ENCODE measurements at regions not wholly inside any gene's neighbourhood (a gene's known extent, or its start where the extent isn't known, plus 50 kb on each side); places are given as distances from the start of the nearest gene placed in this dataset.

DNA sequence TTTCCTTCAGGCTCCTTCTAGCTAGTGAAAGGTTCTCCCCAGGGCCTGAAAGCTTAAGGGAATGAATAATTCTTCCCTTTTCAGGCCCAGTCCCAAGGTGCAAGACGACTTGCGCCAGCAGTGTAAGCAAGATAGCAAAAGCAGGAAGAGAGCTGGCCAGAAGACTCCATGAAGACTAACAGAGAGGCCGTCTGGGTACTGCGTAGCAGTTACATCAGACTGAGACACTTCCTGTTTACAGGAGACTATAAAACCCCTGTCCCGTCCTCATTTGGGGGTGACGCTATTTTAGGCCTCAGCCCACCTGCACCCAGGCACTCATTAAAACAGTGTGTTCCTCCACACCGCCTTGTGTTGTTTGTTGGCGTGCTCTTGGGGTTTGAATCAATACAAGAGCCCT, 90.7 kb upstream of the MOCS2 start:
- TF ChIP-seq PAX5 (IDR thresholded peaks at IDR 0.05; ENCODE audit: insufficient read depth, low read length, severe bottlenecking), result no peak
- no peak for TF ChIP-seq POU2F2 (IDR thresholded peaks at IDR 0.05; ENCODE audit: low read depth, low read length)
- TF ChIP-seq POLR2AphosphoS5 (IDR thresholded peaks at IDR 0.05; ENCODE audit: low read depth, low read length), result no peak
- TF ChIP-seq SPI1 (IDR thresholded peaks at IDR 0.05; ENCODE audit: low read depth, low read length), result no peak
- no peak for TF ChIP-seq TAF1 (IDR thresholded peaks at IDR 0.05; ENCODE audit: low read depth, low read length)
- TF ChIP-seq POLR2A (IDR thresholded peaks at IDR 0.05; ENCODE audit: low read depth, low read length), result no peak
- FAIRE-seq, result no peak
- no peak for DNase-seq (ENCODE audit: insufficient read length, low spot score)

DNA sequence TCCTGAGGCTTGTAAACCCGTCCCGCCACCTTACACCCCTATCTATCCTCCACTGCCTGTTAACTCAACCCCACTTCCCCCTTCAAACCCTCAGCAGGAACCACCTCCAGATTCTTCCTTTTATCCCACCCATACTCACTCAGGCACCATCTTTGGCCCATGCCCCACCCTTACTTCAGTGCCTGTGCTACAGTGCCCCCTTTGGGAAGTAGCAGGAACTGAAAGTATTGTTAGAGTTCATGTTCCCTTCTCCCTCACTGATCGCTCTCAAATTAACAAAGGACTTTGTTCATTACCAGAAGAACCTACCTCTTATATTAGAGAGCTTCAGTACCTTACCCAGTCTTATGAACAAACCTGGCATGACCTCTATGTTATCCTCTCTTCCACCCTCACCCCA, 92.2 kb upstream of the MOCS2 start:
- FAIRE-seq, result no peak
- TF ChIP-seq POLR2A (IDR thresholded peaks at IDR 0.05; ENCODE audit: low read depth, low read length), result no peak
- TF ChIP-seq PAX5 (IDR thresholded peaks at IDR 0.05; ENCODE audit: insufficient read depth, low read length, severe bottlenecking), result no peak
- TF ChIP-seq TAF1 (IDR thresholded peaks at IDR 0.05; ENCODE audit: low read depth, low read length), result no peak
- TF ChIP-seq POU2F2 (IDR thresholded peaks at IDR 0.05; ENCODE audit: low read depth, low read length), result no peak
- TF ChIP-seq SPI1 (IDR thresholded peaks at IDR 0.05; ENCODE audit: low read depth, low read length), result no peak
- TF ChIP-seq POLR2AphosphoS5 (IDR thresholded peaks at IDR 0.05; ENCODE audit: low read depth, low read length), result no peak
- no peak for DNase-seq (ENCODE audit: insufficient read length, low spot score)

DNA sequence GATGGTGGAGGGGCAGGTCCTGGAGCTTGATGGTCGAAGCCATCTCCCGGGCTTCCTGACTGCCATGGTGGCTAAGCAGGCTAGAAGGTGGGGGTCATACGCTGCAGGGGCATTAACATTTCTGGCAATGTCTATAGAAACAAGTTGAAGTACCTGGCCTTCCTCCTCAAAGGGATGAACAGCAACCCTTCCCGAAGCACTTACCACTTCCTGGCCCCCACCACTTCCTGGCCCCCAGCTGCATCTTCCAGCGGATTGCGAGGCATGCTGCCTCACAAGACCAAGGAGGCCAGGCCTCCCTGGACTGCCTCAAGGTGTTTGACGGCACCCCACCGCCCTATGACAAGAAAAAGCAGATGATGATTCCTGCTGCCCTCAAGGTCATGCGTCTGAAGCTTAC, 97.0 kb upstream of the MOCS2 start:
- no peak for FAIRE-seq
- DNase-seq (ENCODE audit: insufficient read length, low spot score), result no peak
- TF ChIP-seq TAF1 (IDR thresholded peaks at IDR 0.05; ENCODE audit: low read depth, low read length) (no peak), POLR2A (IDR thresholded peaks at IDR 0.05; ENCODE audit: low read depth, low read length) (no peak), PAX5 (IDR thresholded peaks at IDR 0.05; ENCODE audit: insufficient read depth, low read length, severe bottlenecking) (no peak), SPI1 (IDR thresholded peaks at IDR 0.05; ENCODE audit: low read depth, low read length) (no peak), POU2F2 (IDR thresholded peaks at IDR 0.05; ENCODE audit: low read depth, low read length) (no peak), POLR2AphosphoS5 (IDR thresholded peaks at IDR 0.05; ENCODE audit: low read depth, low read length) (no peak)

DNA sequence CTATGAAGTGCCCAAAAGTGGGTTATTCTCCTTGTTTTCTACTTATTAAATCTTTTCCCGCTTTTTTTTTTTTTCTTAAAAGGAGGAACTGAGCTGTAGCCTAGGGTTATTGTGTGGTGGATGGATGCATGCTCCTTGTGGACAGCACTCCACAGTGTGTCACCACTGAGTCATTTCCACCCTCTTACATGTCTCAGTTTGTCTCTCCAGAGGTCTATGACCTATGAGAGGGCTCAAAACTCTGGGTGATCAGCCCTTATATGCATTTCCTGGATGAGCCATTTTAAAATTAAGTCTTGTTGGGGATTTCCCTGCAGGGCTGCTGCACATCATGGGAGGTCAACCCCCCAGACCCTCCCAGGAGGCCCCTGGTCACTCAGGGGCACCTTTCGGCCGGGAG, 102.2 kb upstream of the MOCS2 start:
- TF ChIP-seq POU2F2 (IDR thresholded peaks at IDR 0.05; ENCODE audit: low read depth, low read length) (no peak), TAF1 (IDR thresholded peaks at IDR 0.05; ENCODE audit: low read depth, low read length) (no peak), SPI1 (IDR thresholded peaks at IDR 0.05; ENCODE audit: low read depth, low read length) (no peak)
- DNase-seq (ENCODE audit: insufficient read length, low spot score) (no peak), FAIRE-seq (no peak)

DNA sequence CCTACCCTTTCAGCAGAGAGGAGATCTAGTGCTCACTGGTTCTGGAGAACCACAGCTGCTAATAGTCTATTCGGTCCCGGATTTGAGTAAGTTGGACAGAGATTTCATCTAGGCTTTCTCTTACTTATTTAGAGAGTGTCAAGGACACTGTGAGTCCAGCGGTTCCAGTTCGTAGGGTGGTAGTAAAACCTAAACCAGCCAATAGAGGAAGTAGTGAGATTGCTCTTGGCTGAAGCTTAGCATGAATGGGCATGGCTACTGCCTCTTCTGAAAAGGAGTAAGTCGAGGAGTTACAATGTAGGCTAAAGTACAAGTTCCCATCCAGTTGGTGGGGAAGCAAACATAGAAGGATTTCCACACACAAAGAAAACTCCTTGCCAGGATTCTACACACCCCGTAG, 109.6 kb upstream of the MOCS2 start:
- TF ChIP-seq POLR2A (IDR thresholded peaks at IDR 0.05; ENCODE audit: low read depth, low read length) (no peak), POLR2AphosphoS5 (IDR thresholded peaks at IDR 0.05; ENCODE audit: low read depth, low read length) (no peak), SPI1 (IDR thresholded peaks at IDR 0.05; ENCODE audit: low read depth, low read length) (no peak), POU2F2 (IDR thresholded peaks at IDR 0.05; ENCODE audit: low read depth, low read length) (no peak), TAF1 (IDR thresholded peaks at IDR 0.05; ENCODE audit: low read depth, low read length) (no peak), PAX5 (IDR thresholded peaks at IDR 0.05; ENCODE audit: insufficient read depth, low read length, severe bottlenecking) (no peak)
- FAIRE-seq, result no peak

DNA sequence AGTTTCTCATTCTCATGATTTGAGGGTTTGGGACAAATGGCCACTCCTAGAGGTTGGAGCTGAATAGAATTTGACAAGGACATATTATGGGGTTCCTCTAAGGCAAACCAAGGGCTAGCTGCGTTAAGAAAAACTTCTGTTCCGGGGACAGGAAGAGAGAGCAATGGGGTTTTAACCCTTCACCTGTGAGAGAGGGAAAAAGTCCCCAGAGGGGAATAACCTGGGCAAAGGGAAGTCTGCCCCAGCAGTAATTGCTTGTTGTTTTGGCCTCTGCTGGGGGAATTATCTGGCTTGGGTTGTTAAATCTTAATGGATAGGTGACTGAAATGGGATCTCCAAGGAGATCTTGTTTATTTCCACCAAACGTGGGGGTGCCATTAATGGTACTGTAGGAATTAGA, 110.1 kb upstream of the MOCS2 start:
- TF ChIP-seq POLR2AphosphoS5 (IDR thresholded peaks at IDR 0.05; ENCODE audit: low read depth, low read length), result no peak
- FAIRE-seq (no peak), DNase-seq (ENCODE audit: insufficient read length, low spot score) (no peak)

More for the DNA sequence above, 109.6 kb upstream of the MOCS2 start:
- no peak for DNase-seq (ENCODE audit: insufficient read length, low spot score)

DNA sequence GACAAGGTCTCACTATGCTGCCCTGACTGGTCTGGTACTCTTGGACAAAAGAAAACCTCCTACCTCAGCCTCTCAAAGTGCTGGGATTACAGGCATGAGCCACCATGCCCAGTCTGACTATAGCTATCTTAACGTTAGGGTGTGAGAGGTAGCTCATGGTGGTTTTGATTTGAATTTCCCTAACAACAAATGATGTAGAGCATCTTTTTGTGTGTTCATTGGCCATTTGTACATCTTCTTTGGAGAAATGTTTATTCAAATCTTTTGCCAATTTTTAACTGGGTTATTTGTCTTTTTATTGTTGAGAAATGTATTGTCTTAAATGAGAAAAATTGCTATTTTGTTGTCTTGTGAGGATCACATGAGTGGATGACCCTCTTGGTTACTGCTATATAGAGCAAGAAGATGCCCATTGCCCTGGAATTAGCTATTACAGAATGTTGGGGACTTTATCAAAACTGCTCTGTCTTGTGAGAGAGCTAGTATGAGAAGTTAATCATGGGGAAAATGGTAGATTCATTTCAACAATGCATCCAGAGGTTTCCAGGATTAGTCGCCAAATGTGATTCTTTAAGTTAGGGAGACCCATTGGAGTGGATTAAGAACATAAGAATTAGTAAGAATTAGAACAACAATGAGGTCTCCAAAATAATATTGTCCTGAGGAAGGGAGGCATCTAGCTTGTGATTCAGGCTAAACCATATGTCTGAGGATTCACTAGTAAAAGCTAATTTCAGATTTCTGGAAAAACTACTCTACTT, 124.3 kb upstream of the MOCS2 start:
- no peak for FAIRE-seq
- no peak for DNase-seq (ENCODE audit: insufficient read length, low spot score)
- TF ChIP-seq SPI1 (IDR thresholded peaks at IDR 0.05; ENCODE audit: low read depth, low read length) (no peak), POU2F2 (IDR thresholded peaks at IDR 0.05; ENCODE audit: low read depth, low read length) (no peak), TAF1 (IDR thresholded peaks at IDR 0.05; ENCODE audit: low read depth, low read length) (no peak)

DNA sequence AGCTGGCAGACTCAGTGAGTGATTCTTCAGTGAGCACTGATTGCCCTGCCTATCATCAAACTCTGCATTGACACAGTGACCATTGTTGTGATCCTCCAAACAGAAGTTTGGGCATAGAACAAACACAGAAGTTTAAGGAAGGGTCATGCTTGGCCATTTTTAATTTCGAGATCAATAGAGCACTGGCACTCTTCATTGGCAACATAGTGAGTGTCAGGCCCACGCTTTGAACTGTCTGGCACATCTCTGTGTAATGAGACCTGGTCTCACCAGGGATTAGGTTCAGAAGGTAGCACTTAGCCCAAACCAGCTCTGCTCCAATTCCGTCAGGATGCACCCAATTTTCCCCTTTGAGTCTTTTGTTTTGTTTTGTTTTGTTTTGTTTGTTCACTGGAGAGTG, 127.1 kb upstream of the MOCS2 start:
- TF ChIP-seq TAF1 (IDR thresholded peaks at IDR 0.05; ENCODE audit: low read depth, low read length) (no peak), POLR2A (IDR thresholded peaks at IDR 0.05; ENCODE audit: low read depth, low read length) (no peak), POU2F2 (IDR thresholded peaks at IDR 0.05; ENCODE audit: low read depth, low read length) (no peak), PAX5 (IDR thresholded peaks at IDR 0.05; ENCODE audit: insufficient read depth, low read length, severe bottlenecking) (no peak), POLR2AphosphoS5 (IDR thresholded peaks at IDR 0.05; ENCODE audit: low read depth, low read length) (no peak), SPI1 (IDR thresholded peaks at IDR 0.05; ENCODE audit: low read depth, low read length) (no peak)
- DNase-seq (ENCODE audit: insufficient read length, low spot score) (no peak), FAIRE-seq (no peak)

DNA sequence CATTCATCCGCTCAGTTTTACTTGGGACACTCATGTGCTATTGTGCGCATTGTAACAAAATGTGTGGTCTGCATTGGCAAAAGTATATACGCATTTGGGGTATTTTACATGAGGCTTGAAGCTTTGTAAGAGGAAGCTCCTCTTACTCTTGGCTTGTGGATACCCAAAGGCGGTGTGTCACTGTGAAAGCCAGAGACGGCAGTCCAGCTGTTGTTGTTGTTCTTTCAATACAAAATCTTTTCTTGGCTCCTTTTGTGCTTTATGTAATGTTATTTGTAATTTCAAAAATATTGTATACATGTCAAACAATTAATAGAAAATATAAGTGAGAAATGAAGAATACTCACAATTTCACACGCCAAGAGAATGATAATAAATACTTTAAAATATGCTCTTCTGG, 128.3 kb upstream of the MOCS2 start:
- TF ChIP-seq TAF1 (IDR thresholded peaks at IDR 0.05; ENCODE audit: low read depth, low read length), result no peak
- no peak for TF ChIP-seq PAX5 (IDR thresholded peaks at IDR 0.05; ENCODE audit: insufficient read depth, low read length, severe bottlenecking)

DNA sequence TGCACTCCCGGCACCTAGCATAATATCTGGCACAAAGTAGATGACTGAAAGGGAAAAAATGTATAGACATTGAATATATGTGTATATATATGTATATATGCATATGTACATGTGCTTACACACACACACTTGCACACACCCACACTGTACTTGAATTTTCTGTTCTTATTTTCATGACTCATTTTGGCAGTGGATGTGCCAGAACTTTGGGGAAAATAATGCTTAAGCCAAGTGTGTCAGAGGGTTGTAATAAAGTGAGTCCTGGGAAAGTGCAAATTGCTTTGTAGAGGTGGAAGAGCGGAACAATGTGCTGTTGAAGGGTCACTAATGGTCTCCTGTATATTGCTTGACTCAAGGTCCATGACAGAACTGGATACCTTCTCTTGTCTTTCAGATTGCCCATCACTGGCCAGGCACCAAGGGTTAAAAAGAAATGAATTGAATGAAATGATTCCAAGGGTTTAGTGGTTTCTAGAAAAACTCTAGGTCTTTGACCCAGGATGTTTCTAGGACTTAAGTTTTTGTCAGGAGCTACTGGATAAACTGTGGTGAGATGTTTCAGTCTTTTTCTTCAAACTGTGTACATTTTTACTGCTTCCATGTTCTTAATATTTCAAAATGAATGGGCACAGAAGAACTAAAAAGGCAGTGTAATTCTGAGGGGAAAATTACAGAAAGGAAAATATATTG, 129.9 kb upstream of the MOCS2 start:
- DNase-seq (ENCODE audit: insufficient read length, low spot score) (no peak), FAIRE-seq (no peak)
- TF ChIP-seq POLR2A (IDR thresholded peaks at IDR 0.05; ENCODE audit: low read depth, low read length) (no peak), POU2F2 (IDR thresholded peaks at IDR 0.05; ENCODE audit: low read depth, low read length) (no peak), PAX5 (IDR thresholded peaks at IDR 0.05; ENCODE audit: insufficient read depth, low read length, severe bottlenecking) (no peak), SPI1 (IDR thresholded peaks at IDR 0.05; ENCODE audit: low read depth, low read length) (no peak), TAF1 (IDR thresholded peaks at IDR 0.05; ENCODE audit: low read depth, low read length) (no peak), POLR2AphosphoS5 (IDR thresholded peaks at IDR 0.05; ENCODE audit: low read depth, low read length) (no peak)

More for the DNA sequence above, 128.3 kb upstream of the MOCS2 start:
- FAIRE-seq (no peak), DNase-seq (ENCODE audit: insufficient read length, low spot score) (no peak)

Data from GM12891 (cell line).